Tongue (tissue), 1 donor: ENCODE measurements at regions not wholly inside any gene's neighbourhood (a gene's known extent, or its start where the extent isn't known, plus 50 kb on each side); places are given as distances from the start of the nearest gene placed in this dataset.

Experiments used
- DNase-seq: peaks from one replicate; pipeline ENCODE4 v3.0.0-alpha.2; 2015

GRCh38 chr19:31560086-31561060 is 211.1 kb upstream of the TSHZ3 start:
- no peak for DNase-seq

GRCh38 chr19:31562966-31563612 is 213.9 kb upstream of the TSHZ3 start:
- DNase-seq, result no peak

- no peak for DNase-seq
Measured at GRCh38 chr19:31567776-31568175, 218.5 kb upstream of the TSHZ3 start.

DNA sequence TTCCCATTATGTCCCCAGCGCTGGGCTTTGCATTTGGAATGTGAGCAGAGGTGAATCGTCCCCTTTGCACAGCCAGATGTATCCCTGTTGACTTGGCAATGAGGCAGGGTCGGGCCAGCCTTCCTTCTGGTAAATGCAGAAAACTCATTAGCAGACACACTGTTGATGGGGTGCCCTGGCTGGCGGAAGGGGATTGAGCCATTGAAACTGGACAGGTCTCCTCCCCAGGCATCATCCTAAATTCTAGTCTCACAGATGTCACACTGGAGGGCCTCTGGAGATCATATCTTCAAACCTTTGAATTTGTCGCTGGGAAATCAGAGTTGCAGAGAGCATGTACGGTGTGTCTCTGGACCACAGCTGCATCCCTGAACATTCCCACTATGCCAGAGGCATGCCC is 219.5 kb upstream of the TSHZ3 start:
- DNase-seq, result no peak

GRCh38 chr19:31570718-31571117 is 221.5 kb upstream of the TSHZ3 start:
- no peak for DNase-seq

GRCh38 chr19:31572102-31572975 is 223.1 kb upstream of the TSHZ3 start:
- no peak for DNase-seq

- no peak for DNase-seq
Measured at GRCh38 chr19:31572976-31573298, 223.7 kb upstream of the TSHZ3 start.

- DNase-seq, result no peak
Measured at GRCh38 chr19:31574251-31574973, 225.2 kb upstream of the TSHZ3 start.

DNA sequence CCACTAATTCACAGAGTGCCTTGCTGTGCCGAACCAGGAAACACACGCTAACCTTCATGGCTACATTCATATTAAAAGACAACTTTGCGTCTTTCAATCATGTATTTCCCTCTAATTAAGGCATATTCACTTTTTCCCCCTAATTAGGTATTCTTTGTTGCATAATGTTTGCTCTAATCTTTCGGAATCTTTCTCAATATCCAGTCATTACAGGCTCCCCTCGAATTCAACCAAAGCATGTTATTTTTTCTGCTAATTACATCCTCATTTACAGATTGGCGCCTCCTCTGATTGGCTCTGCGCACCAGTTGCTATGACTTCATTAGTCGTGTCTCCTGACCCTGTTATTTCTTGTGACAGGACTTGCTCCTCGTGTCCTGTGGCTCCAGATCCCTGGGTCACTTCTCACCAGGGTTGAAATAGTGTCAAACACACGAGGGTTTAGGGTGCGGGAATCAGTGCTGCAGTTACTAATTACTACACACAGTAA is 226.7 kb upstream of the TSHZ3 start:
- no peak for DNase-seq

GRCh38 chr19:31578326-31578725 is 229.1 kb upstream of the TSHZ3 start:
- no peak for DNase-seq

DNA sequence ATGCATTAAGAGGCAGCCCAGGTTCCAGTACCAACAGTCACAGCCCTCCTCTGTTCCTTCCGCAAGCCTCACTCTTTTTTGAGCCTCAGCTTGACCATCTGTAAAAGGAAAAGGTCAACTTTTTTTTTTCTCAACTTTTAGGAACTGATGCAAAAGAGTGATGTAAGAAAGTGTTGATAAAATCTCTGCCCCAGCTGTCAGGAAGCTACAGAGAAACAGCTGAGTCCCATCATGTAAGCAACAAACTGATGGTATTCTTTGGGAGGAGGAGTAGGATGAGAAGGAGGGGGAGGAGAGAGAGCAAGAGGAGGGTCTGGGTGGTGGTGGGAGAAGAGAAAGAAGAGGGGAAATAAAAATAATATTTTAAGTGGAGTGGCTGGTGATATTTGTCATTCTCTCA is 233.9 kb upstream of the TSHZ3 start:
- peak; percentile 25 for DNase-seq

- no peak for DNase-seq
Measured at GRCh38 chr19:31586282-31586681, 237.0 kb upstream of the TSHZ3 start.

DNA sequence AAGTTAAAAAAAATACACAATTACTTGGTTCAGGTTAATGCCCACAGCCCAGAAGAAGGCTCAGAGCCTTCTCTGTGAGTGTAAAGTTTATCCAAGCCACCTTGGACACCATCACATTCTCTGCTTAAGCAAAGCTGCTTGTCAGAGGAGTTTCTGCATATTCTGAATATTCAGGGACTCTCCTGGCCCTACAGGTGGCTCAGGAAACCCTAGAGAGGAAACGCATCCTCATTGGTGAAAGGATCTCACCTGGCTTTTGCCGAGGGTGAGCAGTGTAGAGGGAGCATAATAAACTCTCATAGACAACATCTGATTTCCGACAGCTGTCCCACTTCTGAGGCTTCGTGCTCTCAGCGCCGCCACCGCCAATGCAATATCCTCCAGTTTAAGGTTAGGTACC is 239.9 kb upstream of the TSHZ3 start:
- no peak for DNase-seq

DNA sequence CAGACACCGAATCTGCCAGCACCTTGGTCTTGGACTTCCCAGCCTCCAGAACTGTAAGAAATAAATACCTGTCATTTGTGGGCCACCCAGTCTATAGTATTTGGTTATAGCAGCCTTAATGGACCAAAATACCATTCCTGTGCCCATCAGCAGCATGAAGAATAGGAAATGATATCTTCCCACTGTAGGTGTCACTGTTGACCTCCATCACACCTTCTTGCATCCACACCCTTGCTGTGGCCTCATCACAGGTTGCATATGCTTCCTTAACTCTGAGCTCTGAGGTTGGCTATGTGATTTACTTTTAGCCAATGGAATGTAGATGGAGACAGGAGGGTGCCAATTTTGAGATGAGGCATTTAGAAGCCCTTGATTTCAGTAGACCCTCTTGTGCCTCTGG is 242.0 kb upstream of the TSHZ3 start:
- DNase-seq, result no peak

DNA sequence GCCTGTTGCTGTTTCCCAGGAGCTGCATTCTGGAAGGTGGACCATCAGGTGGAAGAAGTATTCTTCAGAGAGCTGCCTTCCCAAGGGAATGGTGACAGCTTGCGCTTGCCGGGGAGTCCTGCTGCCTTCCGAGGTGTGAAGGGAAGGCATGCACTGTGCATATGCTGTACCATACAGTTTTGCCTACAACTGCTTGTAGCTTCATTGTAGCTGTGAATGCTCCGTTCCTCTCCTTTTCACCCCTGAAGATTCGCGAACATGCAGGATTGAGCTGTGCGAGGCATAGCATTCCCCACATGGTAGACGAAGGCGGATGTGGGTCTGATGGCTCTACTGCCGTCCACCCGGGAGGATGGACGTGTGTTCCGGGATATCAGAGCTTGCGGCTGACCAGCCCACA is 243.2 kb upstream of the TSHZ3 start:
- DNase-seq, result no peak

DNA sequence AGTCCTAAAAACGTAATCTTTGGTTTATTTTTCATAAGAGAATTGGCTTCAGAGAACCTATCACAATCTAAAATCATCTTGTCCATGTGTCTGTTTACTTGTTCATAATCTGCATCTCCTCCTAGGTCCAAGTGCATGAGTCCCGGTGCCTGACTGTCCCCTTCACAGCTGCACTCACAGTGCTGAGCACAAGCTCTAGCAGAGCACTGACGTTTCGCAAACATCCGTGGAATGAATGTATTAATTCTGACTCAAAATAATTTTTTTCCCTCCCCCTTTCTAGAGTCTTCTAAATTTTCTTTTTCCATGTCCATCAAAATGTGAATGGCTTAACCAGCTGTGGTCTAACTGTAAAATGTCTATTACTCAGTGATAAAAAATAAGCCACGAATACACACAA is 245.5 kb upstream of the TSHZ3 start:
- no peak for DNase-seq

- DNase-seq, result no peak
Measured at GRCh38 chr19:31595521-31595920, 246.3 kb upstream of the TSHZ3 start.

- DNase-seq, result no peak
Measured at GRCh38 chr19:31596751-31597150, 247.5 kb upstream of the TSHZ3 start.

- DNase-seq, result no peak
Measured at GRCh38 chr19:31597616-31598015, 248.4 kb upstream of the TSHZ3 start.

DNA sequence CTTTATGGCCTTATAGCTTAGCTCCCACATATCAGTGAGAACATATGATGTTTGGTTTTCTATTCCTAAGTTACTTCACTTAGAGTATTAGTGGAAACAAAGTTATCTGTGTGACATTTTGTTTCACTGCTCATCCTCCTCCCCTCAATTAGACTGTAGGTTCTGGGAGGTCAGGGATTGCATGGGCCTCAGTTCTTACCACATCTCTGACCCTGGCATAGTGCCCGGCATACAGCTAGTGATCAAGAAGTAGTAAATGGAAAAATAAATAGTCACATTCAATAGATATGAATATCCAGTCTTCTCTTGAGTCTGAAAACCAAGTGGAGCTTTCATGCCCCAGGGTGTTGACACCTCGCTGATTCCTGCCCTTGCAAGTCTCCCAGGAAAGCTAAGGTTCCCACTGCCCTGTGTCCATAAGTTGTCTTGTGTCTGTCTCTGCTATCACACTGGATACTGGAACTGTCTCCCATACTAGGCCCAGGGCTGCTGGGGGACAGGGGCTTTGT is 249.5 kb upstream of the TSHZ3 start:
- no peak for DNase-seq

GRCh38 chr19:31600731-31601295 is 251.6 kb upstream of the TSHZ3 start:
- DNase-seq, result no peak
